SH-SY5Y (cell line): ENCODE measurements at regions not wholly inside any gene's neighbourhood (a gene's known extent, or its start where the extent isn't known, plus 50 kb on each side); places are given as distances from the start of the nearest gene placed in this dataset.

ENCODE experiments used
- GATA2 ChIP-seq: IDR thresholded peaks from 2 replicates; pipeline ENCODE4 v1.6.1; 2011; ENCODE audit warnings: mild to moderate bottlenecking, low read depth, low read length
- GATA3 ChIP-seq: IDR thresholded peaks from 2 replicates; pipeline ENCODE4 v1.6.1; 2011; ENCODE audit warnings: low read depth, mild to moderate bottlenecking, low read length, moderate library complexity

- TF ChIP-seq GATA2, result no peak
- TF ChIP-seq GATA3, result no peak
These were observed 748.6 kb downstream of the STPG2 start for GRCh38 chr4:97394653-97395052.
